K562 (cell line): ENCODE measurements at regions not wholly inside any gene's neighbourhood (a gene's known extent, or its start where the extent isn't known, plus 50 kb on each side); places are given as distances from the start of the nearest gene placed in this dataset.

ENCODE experiments used
- EHMT2 ChIP-seq: fragments of 450-650 bp; IDR thresholded peaks from 2 replicates; pipeline ENCODE4 v1.6.1; 2018; ENCODE audit warnings: antibody characterized with exemption
- ELF4 ChIP-seq: fragments of 450-650 bp; formaldehyde crosslinking; IDR thresholded peaks from 2 replicates; pipeline ENCODE4 v1.4.0; 2022; ENCODE audit warnings: missing genetic modification characterization
- FOS ChIP-seq: IDR thresholded peaks from 3 replicates; pipeline ENCODE4 v1.6.1; 2011; ENCODE audit not compliant: insufficient read length; ENCODE audit errors: extremely low read depth
- L3MBTL2 ChIP-seq: fragments of 450-650 bp; IDR thresholded peaks from 2 replicates; pipeline ENCODE4 v1.6.1; 2016; ENCODE audit warnings: mild to moderate bottlenecking, moderate library complexity
- MED1 ChIP-seq: sonication (generic); formaldehyde crosslinking; IDR thresholded peaks from 2 replicates; pipeline ENCODE4 v1.8.1; 2023; ENCODE audit warnings: missing genetic modification reagents, borderline replicate concordance
- MEIS2 ChIP-seq: fragments of 450-650 bp; IDR thresholded peaks from 2 replicates; pipeline ENCODE4 v1.6.1; 2014; ENCODE audit warnings: mild to moderate bottlenecking; ENCODE audit not compliant: partially characterized antibody
- PHB2 ChIP-seq: fragments of 450-650 bp; IDR thresholded peaks from 2 replicates; pipeline ENCODE4 v1.6.1; 2017; ENCODE audit warnings: low read depth
- POLR3G ChIP-seq: IDR thresholded peaks from 2 replicates; pipeline ENCODE4 v1.6.1; 2011; ENCODE audit not compliant: insufficient read length, insufficient replicate concordance; ENCODE audit errors: extremely low read depth
- RBM22 ChIP-seq: fragments of 200-400 bp; formaldehyde crosslinking; IDR thresholded peaks from 2 replicates; pipeline ENCODE4 v1.6.1; 2018; ENCODE audit warnings: low read length, low read depth; ENCODE audit not compliant: poor library complexity, severe bottlenecking
- SAFB2 ChIP-seq: fragments of 200-400 bp; formaldehyde crosslinking; IDR thresholded peaks from 2 replicates; pipeline ENCODE4 v1.6.1; 2018; ENCODE audit warnings: borderline replicate concordance, low read length, low read depth, moderate library complexity; ENCODE audit not compliant: severe bottlenecking
- SRSF3 ChIP-seq: fragments of 200-400 bp; formaldehyde crosslinking; IDR thresholded peaks from 2 replicates; pipeline ENCODE4 v1.6.1; 2016; ENCODE audit warnings: mild to moderate bottlenecking, low read length, moderate library complexity; ENCODE audit not compliant: insufficient read depth
- TRIM24 ChIP-seq, 2 experiments: fragments of 450-650 bp; IDR thresholded peaks; 2 replicates each; pipeline ENCODE4 v1.6.1; 2016
- TRIM28 ChIP-seq: fragments of 450-650 bp; IDR thresholded peaks from 2 replicates; pipeline ENCODE4 v1.6.1; 2017
- ZFP1 ChIP-seq: fragments of 450-650 bp; formaldehyde crosslinking; IDR thresholded peaks from 2 replicates; pipeline ENCODE4 v1.4.0; 2020; ENCODE audit warnings: mild to moderate bottlenecking, mixed read lengths
- ZKSCAN3 ChIP-seq: fragments of 250-450 bp; sonication (Bioruptor Pico); IDR thresholded peaks from 2 replicates; pipeline ENCODE4 v1.4.0; 2020
- ZNF124 ChIP-seq: sonication (generic); formaldehyde crosslinking; IDR thresholded peaks from 2 replicates; pipeline ENCODE4 v1.8.1; 2022; ENCODE audit warnings: missing genetic modification reagents
- TF ChIP-seq, protein P1 (sequence below): fragments of 250-450 bp; sonication (Bioruptor Pico); IDR thresholded peaks from 2 replicates; pipeline ENCODE4 v1.4.0; 2020
- TF ChIP-seq, protein P2 (sequence below): IDR thresholded peaks from 2 replicates; pipeline ENCODE4 v1.6.1; 2016; ENCODE audit warnings: missing genetic modification characterization, missing compliant biosample characterization
- TF ChIP-seq, protein P3 (sequence below): sonication (generic); formaldehyde crosslinking; IDR thresholded peaks from 2 replicates; pipeline ENCODE4 v1.8.1; 2022; ENCODE audit warnings: missing genetic modification reagents
- TF ChIP-seq, protein P4 (sequence below): fragments of 450-650 bp; formaldehyde crosslinking; IDR thresholded peaks from 2 replicates; pipeline ENCODE4 v1.4.0; 2022; ENCODE audit warnings: mild to moderate bottlenecking, moderate library complexity

DNA sequence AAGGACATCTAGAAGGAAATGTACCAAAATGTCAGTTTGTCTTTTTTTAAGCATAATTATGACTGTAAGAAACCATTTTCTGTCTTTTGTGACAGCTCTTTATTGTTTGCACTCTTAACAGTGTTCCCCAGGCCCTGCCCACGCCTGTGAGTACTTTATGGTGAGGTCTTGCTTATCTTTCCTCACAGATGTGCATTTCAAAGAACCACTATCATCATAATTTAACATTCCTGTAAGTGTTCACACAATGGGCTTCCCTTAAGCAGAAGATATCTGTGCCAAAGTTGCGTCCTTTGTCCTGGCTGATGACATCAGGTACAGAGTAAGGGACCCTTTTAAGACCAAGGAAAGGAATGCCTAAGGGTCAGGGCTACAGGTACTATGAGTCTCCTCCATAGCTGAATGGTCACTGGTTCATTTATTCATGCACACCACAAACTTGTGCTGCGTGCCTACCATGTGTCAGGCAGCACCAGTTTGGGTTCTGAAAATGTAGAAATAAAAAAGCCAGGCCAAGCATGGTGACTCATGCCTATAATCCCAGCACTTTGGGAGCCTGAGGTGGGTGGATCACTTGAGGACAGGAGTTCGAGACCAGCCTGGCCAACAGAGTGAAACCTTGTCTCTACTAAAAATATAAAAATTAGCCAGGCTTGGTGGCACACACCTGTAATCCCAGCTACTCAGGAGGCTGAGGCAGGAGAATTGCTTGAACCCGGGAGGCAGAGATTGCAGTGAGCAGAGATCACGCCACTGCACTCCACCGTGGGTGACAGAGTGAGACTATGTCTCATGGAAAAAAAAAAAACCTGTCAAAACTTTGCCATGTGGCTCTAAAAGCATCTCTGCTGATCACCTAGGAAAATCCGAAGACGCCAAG lies 55.4 kb upstream of the NLK start (continued):
- TF ChIP-seq, protein P1, sequence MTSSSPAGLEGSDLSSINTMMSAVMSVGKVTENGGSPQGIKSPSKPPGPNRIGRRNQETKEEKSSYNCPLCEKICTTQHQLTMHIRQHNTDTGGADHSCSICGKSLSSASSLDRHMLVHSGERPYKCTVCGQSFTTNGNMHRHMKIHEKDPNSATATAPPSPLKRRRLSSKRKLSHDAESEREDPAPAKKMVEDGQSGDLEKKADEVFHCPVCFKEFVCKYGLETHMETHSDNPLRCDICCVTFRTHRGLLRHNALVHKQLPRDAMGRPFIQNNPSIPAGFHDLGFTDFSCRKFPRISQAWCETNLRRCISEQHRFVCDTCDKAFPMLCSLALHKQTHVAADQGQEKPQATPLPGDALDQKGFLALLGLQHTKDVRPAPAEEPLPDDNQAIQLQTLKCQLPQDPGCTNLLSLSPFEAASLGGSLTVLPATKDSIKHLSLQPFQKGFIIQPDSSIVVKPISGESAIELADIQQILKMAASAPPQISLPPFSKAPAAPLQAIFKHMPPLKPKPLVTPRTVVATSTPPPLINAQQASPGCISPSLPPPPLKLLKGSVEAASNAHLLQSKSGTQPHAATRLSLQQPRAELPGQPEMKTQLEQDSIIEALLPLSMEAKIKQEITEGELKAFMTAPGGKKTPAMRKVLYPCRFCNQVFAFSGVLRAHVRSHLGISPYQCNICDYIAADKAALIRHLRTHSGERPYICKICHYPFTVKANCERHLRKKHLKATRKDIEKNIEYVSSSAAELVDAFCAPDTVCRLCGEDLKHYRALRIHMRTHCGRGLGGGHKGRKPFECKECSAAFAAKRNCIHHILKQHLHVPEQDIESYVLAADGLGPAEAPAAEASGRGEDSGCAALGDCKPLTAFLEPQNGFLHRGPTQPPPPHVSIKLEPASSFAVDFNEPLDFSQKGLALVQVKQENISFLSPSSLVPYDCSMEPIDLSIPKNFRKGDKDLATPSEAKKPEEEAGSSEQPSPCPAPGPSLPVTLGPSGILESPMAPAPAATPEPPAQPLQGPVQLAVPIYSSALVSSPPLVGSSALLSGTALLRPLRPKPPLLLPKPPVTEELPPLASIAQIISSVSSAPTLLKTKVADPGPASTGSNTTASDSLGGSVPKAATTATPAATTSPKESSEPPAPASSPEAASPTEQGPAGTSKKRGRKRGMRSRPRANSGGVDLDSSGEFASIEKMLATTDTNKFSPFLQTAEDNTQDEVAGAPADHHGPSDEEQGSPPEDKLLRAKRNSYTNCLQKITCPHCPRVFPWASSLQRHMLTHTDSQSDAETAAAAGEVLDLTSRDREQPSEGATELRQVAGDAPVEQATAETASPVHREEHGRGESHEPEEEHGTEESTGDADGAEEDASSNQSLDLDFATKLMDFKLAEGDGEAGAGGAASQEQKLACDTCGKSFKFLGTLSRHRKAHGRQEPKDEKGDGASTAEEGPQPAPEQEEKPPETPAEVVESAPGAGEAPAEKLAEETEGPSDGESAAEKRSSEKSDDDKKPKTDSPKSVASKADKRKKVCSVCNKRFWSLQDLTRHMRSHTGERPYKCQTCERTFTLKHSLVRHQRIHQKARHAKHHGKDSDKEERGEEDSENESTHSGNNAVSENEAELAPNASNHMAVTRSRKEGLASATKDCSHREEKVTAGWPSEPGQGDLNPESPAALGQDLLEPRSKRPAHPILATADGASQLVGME (CRISPR knock-in tag) = no peak
- no peak for TF ChIP-seq SRSF3
- no peak for TF ChIP-seq ZNF124 (CRISPR knock-in tag)
- no peak for TF ChIP-seq SAFB2
- TF ChIP-seq, protein P2, sequence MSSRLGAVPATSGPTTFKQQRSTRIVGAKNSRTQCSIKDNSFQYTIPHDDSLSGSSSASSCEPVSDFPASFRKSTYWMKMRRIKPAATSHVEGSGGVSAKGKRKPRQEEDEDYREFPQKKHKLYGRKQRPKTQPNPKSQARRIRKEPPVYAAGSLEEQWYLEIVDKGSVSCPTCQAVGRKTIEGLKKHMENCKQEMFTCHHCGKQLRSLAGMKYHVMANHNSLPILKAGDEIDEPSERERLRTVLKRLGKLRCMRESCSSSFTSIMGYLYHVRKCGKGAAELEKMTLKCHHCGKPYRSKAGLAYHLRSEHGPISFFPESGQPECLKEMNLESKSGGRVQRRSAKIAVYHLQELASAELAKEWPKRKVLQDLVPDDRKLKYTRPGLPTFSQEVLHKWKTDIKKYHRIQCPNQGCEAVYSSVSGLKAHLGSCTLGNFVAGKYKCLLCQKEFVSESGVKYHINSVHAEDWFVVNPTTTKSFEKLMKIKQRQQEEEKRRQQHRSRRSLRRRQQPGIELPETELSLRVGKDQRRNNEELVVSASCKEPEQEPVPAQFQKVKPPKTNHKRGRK = no peak
- peak; percentile 73; the same call in 1 of the 2 replicates for TF ChIP-seq PHB2
- no peak for TF ChIP-seq FOS
- TF ChIP-seq, protein P3, sequence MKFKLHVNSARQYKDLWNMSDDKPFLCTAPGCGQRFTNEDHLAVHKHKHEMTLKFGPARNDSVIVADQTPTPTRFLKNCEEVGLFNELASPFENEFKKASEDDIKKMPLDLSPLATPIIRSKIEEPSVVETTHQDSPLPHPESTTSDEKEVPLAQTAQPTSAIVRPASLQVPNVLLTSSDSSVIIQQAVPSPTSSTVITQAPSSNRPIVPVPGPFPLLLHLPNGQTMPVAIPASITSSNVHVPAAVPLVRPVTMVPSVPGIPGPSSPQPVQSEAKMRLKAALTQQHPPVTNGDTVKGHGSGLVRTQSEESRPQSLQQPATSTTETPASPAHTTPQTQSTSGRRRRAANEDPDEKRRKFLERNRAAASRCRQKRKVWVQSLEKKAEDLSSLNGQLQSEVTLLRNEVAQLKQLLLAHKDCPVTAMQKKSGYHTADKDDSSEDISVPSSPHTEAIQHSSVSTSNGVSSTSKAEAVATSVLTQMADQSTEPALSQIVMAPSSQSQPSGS (CRISPR knock-in tag) = no peak
- TF ChIP-seq ELF4 = no peak
- no peak for TF ChIP-seq ZKSCAN3 (CRISPR knock-in tag)
- TF ChIP-seq, protein P4, sequence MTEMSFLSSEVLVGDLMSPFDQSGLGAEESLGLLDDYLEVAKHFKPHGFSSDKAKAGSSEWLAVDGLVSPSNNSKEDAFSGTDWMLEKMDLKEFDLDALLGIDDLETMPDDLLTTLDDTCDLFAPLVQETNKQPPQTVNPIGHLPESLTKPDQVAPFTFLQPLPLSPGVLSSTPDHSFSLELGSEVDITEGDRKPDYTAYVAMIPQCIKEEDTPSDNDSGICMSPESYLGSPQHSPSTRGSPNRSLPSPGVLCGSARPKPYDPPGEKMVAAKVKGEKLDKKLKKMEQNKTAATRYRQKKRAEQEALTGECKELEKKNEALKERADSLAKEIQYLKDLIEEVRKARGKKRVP = peak; percentile 79
- TF ChIP-seq ZFP1 (CRISPR knock-in tag) = no peak
- TF ChIP-seq POLR3G = no peak
- no peak for TF ChIP-seq RBM22
- peak; percentile 85 to 92 for TF ChIP-seq TRIM24 (IDR thresholded peaks at IDR 0.05)
- TF ChIP-seq L3MBTL2 = peak; percentile 71
- no peak for TF ChIP-seq MED1
- 0 out of 2 replicates have a peak, but pooled peaks have one; percentile 12 for TF ChIP-seq TRIM28
- TF ChIP-seq EHMT2 = peak; percentile 80
- TF ChIP-seq MEIS2 = peak; percentile 97
